HG02852 (cell line): ENCODE measurements at regions not wholly inside any gene's neighbourhood (a gene's known extent, or its start where the extent isn't known, plus 50 kb on each side); places are given as distances from the start of the nearest gene placed in this dataset.

Experiments used
- ATAC-seq: cut with Tn5 transposase; IDR thresholded peaks from one replicate; pipeline ENCODE4 v1.9.1; 2021; ENCODE audit warnings: mild to moderate bottlenecking, moderate library complexity; ENCODE audit not compliant: unreplicated experiment

DNA sequence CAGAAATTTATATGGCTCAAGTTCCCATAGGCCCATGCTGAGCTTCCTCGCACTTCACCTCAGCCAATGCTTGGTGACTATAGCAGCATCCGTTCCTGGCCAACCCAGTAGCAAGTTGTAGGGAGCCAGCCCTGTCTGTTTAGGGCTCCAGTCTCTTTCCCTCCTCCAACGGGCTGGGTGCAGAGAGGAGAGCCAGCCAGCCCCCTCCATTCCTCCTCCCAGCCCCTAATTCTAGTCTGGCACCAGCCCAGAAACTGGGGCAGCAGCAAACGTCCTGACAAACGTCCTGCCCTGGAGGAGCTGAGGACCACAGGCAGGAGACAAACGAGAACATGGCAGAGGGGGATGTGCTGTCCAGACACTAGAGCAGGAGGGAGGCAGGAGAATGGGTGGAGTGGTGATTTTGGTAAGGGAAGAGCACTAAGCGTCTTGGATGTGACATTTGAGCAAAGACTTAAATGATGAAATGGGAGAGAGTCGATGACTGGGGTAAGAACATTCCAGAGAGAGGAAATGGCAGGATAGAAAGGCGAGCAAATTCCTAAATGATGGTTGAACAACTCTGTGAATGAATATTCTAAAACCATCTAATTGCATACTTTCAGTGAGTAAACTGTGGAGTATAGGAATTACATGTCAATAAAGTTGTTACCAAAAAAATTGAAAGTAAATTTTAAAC is 222.5 kb upstream of the DAPK1 start:
- ATAC-seq, result no peak

DNA sequence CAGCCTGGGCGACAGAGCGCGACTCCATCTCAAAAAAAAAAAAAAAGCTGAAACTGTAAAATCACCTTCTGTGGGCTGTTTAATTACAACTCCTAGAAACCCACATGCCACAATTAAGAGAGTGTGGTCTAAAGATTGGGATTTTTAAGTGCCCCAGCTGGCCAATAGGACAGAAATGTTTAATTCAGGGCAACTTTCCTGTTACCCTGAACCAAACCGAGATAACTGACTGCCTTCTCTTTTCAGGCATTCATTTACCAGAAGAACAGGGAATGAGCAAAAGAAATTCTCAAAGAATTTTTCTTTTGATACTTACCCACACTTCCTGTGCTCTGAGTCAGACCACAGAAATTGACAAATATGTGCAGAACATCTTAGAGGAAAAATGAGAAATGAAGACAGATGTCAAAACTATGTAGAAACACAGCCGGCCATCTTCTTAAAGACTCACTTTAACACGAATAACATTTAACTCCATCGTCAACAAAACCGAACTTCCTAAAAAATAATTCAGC is 221.3 kb upstream of the DAPK1 start:
- no peak for ATAC-seq

DNA sequence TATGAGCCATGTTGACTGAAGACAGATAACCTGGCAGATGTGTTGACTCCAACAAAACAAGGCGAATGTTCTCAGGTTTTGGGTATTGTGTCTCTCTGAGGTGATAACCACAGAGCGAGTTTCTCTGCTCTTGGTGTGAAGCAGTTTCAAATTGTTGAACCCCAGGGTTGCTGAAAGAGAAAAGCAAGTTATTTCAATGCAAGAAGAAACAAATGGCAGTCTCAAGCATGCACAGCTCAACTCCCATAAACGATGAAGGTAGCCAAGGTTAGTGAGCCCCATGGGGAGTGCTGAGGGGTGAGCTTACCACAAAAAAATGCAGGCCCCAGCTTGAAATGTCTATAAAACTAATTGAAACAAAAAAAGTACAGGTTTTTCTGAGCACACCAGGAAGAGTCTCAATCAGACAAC is 220.8 kb upstream of the DAPK1 start:
- no peak for ATAC-seq

DNA sequence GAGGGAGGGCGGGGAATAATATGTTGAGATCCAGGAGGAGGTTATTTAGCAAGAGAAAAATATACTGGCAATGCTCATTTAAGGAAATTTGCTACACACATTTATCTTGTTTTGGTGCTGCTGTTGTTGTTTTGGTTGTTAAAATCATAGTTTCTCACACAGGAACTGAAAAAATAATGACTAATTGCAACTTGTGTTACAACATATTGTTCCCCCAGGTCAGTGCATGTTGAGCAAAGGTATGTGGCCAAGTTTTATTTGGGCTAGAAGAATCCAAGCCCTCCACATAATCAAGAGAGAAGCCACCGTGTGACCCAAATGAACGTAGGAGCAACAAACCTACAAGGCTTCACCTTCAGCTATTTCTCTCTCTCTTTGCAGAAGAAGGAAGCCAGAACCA is 220.3 kb upstream of the DAPK1 start:
- no peak for ATAC-seq

DNA sequence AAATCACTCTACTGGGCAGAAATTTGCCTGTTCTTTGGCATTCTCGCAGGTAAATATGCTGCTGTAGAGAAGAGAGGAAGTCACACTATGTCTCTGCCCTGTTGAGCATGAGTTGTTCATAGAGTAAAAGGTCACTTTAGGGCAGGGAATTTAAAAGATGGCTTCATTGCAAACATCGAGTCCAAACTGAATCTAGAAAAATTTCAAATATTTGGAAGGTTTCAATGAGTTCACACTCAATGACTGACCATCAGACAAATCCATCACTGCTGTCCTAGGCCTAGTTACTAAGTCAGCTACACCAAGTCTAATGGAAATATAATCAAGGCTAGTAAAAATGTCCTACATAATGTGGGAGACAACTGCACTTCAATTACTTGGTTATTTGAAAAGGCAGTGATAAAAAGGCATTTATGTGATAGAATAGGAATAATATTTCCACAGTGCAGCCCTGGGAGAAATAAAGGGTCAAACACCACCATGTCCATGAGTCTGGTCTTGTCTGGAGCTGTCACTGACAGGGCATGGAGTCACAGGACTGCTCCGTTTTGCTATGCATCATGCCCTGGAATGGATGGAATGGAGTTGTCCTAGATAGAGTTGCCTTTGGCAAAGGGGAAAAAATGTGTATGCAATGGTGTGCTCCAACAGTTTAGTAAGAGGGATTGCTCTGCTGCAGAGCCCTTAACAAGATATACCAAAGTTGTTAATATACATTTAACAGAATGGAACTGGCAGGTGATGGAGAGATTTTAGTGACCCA is 218.5 kb upstream of the DAPK1 start:
- ATAC-seq, result no peak

DNA sequence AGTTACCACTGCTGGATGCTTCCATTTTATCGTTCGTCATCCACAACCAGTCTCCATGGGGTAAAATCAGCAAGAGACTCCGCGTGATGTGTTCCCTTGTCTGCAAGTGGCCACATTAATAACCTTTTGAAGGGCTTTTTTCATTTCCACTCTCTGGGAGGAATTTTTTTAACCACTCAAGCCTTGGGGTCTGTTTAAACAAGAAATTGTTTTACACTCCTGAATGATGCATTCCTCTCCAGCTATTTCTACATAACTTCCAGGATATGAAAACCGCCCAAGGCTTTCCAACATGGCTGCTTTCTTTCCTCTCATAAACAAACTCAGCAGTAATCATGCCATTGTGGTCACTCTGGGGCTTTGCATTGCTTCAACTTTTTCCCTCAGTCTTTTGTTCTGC is 217.2 kb upstream of the DAPK1 start:
- no peak for ATAC-seq

DNA sequence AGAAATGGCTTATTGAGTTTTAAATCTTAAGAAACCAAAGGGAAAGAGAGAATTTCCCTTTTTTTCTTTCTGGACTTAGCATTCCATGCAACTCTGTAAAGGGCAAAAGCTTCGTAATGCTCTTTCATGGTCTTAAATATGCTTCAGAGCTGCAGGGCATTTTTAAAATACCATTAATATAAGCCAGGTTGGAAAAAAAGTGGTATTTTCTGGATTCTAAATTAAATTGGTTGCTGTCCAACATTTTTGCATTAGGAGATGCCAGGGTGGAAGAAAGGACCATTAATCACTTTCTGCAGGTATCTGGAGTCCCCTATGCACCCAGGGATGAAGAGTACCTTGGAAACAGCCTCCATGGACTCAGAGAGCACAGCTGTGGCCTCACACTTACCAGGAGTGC is 215.1 kb upstream of the DAPK1 start:
- no peak for ATAC-seq

DNA sequence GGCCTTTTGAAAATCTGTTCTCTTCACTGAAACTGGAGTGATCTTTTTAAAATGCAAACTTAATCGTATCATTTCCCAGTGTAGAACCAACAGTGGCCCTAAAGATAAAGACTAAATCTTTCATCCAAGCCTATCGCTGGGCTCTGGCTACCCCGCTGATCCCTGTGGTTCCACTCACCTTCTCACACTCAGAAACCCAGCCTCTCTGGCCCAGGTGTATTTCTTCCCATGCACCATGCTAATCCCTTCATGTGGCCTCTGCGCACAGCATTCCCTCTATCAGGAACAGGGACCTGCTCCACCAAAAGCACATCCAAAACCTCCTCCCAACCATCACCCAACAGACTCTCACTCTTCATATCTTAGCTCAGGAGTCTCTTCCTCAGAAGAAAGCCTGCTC is 214.1 kb upstream of the DAPK1 start:
- no peak for ATAC-seq

DNA sequence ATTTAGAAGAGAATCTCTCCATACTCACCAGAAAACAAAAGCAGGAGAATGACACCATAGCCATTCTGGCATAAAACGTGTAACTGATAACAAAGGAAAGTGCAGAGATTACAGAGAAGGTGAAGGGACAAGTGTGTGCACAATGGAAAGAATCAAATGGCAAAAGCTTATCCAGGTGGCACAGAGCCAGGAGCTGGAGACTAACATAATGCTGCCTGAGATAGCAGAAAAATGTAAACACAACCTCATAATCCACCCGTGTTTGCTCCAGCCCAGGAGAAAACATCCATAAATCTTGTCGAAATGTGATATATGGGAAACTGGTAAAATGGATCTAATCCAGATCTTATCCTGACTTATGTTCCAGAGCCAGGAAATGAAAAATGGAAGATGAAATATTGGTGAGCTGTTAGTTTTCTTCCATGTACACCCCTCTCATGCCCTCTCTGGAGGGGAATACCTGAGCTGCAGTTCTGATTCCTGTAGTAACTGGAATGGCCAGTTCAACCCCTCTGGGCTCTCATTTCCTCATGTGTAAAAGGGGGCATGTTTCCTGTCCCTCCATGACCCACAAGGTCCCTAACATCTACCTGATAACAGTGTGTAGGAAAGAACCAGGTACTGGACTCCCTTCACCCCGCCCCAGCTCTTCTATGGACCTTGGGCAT is 212.3 kb upstream of the DAPK1 start:
- ATAC-seq, result no peak

DNA sequence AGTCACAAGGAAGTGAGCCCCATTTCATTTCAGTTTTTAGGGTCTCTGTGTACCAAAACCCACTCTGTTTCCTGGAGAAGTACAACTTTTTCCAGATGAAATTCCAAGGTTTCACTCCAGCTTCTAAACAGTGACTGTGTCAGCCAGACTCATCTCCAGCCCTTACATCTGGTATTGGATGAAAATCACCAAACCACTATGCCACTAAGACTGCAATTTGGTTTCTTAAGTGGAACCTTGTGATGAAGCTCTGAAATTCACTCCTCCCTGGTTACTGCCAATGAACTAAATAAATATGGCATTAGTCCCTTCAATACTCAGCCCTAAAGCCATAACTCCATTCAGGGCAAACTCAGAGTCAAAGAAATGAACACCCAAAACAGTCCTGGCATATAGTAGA is 211.2 kb upstream of the DAPK1 start:
- no peak for ATAC-seq

DNA sequence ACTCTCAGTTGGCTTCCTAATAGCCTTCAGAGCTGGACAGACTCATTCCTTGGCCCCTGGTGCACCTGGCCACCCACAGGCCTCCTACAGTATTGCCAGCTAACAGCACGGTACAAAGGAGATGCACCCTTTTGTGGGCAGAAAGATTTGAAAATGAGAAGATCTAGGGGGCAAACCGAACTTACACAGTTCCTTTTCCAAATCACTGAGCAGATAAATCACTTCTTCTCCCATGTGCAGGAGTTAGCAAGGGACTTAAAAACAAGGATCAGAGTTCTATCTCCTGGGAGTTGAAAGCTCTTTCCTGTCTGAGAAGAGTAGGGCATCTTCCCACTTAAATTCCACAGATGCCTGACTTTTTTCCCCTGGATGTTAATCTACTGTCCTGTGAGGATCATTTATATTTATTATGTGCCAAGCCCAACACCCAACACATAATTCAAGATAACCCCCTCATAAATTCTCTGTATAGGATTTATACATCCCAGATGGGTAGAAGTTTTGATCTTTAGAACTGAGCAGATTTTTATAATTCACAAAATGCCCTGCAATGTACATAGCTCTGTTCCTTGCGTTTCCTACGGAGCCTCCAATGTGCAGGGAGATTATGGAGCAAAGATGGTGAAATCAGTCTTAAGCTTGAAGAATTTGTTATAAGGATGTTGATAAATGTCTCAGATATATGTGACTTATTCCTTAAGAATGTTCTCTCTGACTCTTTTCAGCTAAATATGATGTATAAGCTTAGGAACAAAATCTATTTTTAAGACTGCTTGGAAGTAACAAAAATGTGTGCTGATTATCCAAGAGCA is 207.2 kb upstream of the DAPK1 start:
- no peak for ATAC-seq

DNA sequence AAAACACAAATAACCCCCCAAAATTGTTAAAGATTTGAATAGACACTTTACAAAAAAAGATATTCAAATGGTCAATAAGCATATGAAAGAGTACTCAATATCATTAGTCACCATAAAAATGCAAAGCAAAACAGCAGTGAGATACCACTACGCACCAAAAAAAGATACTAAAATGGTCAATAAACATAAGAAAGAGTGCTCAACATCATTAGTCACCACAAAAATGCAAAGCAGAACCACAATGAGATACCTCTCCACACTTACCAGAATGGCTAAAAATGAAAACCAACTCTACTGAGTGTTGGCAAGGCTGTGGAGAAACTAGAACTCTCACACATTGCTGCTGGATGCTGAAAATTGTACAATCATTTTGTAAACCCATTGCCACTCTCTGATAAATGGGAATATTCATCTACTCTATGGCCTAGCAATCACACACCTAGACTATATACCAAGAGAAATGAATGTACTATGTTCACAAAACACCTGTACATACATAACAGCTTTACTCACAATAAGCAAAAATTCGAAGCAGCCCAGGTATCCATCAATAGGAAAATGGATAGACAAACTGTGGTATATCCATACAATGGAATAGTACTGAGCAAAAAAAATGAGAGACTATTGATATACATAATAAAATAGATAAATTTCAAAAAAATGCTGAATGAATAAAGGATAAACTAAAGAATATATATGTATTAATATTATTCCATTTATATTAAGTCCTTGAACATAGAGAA is 205.0 kb upstream of the DAPK1 start:
- no peak for ATAC-seq

DNA sequence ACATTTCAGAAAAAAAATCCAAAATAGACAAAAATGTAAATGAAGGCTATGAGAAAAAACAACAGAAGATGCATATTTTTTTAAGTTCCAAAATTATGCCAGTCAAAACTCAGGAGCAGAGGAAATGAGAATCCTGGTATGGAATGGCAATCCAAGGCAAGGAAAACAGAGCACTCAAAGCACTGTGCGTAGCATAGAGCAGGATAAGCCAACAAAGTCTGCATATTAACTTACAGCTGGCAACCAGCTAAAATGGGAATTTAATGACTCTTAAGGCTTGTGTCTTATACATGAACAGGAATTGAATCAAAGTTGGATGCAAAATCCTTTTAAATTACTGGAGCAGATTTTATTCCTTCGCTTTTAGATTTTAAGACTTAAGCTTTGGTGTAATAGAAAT is 203.5 kb upstream of the DAPK1 start:
- ATAC-seq, result no peak

DNA sequence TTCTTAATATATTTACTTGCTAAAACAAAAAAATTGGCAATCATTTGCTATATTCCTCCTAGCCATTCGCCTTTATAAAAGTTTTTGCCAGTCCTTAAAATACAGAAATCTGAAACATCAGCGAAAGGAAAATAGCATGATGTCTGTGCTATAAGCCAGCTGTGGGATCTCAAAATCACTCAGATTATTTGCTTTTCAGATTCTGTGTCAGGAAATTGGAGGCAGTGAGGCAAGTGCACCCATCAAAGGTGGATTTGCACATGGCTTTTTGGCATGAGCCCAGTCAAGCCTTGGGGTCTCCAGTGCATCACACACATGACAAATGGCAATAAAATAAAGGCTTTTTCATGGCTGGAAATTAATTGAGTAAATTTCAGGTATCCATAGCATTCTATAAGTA is 196.8 kb upstream of the DAPK1 start:
- ATAC-seq, result no peak

DNA sequence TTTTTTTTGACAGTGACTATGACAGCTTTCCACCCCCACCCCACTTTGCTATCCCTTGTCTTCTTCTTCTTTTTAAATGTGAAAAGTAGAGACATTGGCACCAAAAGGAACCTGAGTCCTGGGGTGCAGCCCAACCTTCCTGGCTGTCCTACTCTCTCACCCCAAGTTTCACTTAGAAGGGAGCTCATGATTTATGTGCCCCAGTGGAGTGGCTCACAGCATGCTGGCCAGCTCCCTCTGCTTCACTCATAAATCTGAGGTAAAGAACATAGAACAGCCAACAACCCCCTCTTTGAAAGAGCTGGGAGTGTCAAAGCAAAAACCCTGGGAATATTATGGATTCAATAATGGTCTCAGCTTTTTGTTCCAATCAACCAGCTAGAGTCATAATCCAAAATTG is 196.3 kb upstream of the DAPK1 start:
- ATAC-seq, result no peak

DNA sequence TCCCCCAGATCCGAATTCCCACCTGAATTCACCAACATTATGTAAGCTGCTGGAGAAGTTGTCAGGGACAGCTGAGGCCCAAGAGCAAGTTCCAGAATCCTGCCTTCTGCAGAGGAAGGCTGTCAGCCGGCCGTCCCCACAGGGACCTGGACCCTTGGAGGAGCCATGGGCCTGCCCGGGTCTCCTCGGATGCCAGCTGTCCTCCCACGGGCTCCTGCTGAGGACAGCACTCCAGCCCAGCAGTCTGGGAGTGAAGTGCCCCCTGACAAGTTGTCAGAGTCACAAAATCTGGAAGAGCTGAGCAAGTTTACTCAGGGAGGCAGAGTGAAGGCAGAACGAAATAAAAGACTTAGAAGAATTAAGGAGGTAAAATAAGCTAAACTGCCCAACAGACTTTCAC is 192.5 kb upstream of the DAPK1 start:
- ATAC-seq, result no peak

DNA sequence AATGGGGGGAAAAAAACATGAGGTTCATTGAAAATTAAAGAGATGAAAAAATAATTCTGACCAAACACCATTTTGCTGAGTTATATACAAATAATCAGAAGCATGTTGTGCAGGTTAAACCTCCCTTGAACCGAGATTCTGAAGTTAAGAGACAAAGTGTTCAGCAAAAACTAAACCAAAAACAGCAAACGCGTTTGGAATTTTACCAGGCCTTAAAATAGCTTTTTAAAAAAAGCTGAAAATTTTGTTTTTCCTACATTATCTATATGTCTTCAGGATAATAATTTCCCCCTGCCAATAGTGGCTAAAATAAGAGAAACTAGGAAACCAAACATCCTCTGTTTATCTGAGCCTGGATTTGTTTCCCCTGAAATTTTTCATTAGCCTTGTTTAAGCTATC is 191.7 kb upstream of the DAPK1 start:
- no peak for ATAC-seq

DNA sequence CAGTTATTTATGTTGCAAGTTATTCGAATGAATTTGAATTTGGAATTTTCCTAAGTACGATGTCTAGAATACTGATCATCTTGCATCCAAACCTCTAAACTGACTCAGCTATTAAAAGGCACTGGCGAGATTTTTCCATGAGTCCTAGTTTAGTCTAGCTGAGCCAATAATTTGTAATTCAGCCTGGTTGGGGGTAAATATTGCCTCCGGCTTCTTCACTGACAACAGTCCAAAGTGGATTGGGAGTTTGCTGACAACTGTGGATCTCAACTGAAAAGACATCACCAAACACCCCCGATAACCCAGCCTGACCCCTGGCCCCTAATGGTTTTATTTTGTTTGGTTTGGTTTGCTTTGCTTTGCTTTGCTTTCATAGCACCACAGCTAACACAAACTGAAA is 189.8 kb upstream of the DAPK1 start:
- no peak for ATAC-seq

DNA sequence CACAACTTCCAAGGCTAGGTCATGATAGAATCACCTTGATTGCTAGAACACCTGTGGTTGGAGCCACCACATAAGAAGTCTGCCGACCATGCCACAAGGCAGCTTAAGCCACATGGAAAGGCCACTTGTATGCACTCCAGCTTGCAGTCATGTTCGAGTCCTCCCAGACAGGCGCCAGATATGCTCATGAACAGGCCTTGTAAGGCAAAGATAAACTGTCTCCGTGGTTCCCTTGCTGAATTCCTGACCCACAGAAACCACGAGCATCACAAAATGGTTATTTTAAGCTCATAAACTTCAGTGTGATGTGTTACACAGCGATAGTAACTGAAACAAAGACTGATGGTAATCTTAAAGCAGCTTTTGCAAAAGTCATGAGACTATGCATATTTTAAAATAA is 188.4 kb upstream of the DAPK1 start:
- ATAC-seq, result no peak

DNA sequence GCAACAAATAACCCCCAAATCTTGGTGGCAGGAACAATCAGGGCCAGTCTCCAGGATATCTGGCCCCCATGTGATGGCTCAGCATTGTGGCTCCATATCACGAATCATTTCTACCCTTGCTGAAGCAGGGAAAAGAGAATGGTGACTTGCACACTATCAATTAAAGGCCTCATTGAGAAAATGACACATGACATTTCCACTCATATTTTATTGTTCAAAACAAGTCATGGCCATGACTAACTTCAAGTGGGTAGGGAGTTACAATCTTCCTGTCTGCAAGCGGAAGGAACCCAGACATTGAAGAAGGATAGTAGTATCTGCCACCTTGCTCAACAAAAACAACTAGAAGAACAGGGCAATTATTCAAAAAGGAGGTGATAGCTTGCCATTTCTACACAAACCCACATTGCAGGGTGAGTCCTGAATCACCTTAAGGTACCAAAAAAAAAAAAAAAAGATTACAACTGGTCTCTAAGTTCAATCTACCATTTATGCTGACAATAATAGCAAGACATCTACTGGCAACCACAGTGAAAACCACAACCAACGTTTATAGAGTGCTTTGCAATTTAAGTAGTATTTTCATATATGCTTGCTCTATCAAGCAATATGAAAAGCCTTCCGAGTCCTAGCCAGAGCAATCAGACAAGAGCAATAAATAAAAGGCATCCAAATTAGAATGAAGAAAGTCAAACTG is 186.7 kb upstream of the DAPK1 start:
- no peak for ATAC-seq
